ENCODE measurements at regions not wholly inside any gene's neighbourhood (a gene's known extent, or its start where the extent isn't known, plus 50 kb on each side); places are given as distances from the start of the nearest gene placed in this dataset.
A peak's percentile ranks its signal among the peaks of the same experiment; 100 is the strongest.

- H3K4me1 ChIP-seq (ENCODE audit: insufficient read depth, low read length): peaks cover 18% of the 10 kb centered on the region
- peak overlapping the region; percentile 76 for H3K27ac ChIP-seq (ENCODE audit: low read depth, low read length)
- H3K79me2 ChIP-seq (ENCODE audit: insufficient read depth, low read length): no peaks in the 10 kb centered on the region
- no peaks in the 10 kb centered on the region for H4K20me1 ChIP-seq (ENCODE audit: insufficient read depth, low read length)
- peak overlapping the region; percentile 41 for H3K4me2 ChIP-seq (ENCODE audit: insufficient read depth, low read length)
- H2AFZ ChIP-seq (ENCODE audit: low read length): peak overlapping the region; percentile 73
- H3K36me3 ChIP-seq (ENCODE audit: insufficient read depth, low read length): no peaks in the 10 kb centered on the region
- H3K27me3 ChIP-seq (ENCODE audit: insufficient read depth, low read length): no peaks in the 10 kb centered on the region
- DNase-seq (ENCODE audit: insufficient read length, low spot score, missing footprints): no peak
- no peaks in the 10 kb centered on the region for H3K9me3 ChIP-seq (ENCODE audit: low read depth, low read length)
- no peak for TF ChIP-seq CTCF (IDR thresholded peaks at IDR 0.05; ENCODE audit: extremely low read depth, low read depth, low read length)
- H3K4me3 ChIP-seq (ENCODE audit: insufficient read depth, low read length): no peak overlapping the region
Measured at GRCh38 chr3:18062657-18063025, 320.2 kb upstream of the TBC1D5 start.

GRCh38 chr3:18061737-18062656 lies 319.6 kb upstream of the TBC1D5 start:
- no peak for DNase-seq (ENCODE audit: insufficient read length, low spot score, missing footprints)
- Histone ChIP-seq H3K27me3 (ENCODE audit: insufficient read depth, low read length) (no peaks in the 10 kb centered on the region), H3K27ac (ENCODE audit: low read depth, low read length) (peak overlapping the region; percentile 76), H3K9me3 (ENCODE audit: low read depth, low read length) (no peaks in the 10 kb centered on the region), H3K4me2 (ENCODE audit: insufficient read depth, low read length) (peak overlapping the region; percentile 41), H3K4me1 (ENCODE audit: insufficient read depth, low read length) (peaks cover 18% of the 10 kb centered on the region), H3K4me3 (ENCODE audit: insufficient read depth, low read length) (no peak overlapping the region), H3K79me2 (ENCODE audit: insufficient read depth, low read length) (no peaks in the 10 kb centered on the region), H2AFZ (ENCODE audit: low read length) (peak overlapping the region; percentile 73), H3K36me3 (ENCODE audit: insufficient read depth, low read length) (no peaks in the 10 kb centered on the region), H4K20me1 (ENCODE audit: insufficient read depth, low read length) (no peaks in the 10 kb centered on the region)
- TF ChIP-seq CTCF (IDR thresholded peaks at IDR 0.05; ENCODE audit: extremely low read depth, low read depth, low read length): no peak

GRCh38 chr3:18058666-18059065 lies 316.2 kb upstream of the TBC1D5 start:
- Histone ChIP-seq H3K27ac (ENCODE audit: low read depth, low read length) (no peak overlapping the region), H3K4me1 (ENCODE audit: insufficient read depth, low read length) (peaks cover 18% of the 10 kb centered on the region), H3K36me3 (ENCODE audit: insufficient read depth, low read length) (no peaks in the 10 kb centered on the region), H2AFZ (ENCODE audit: low read length) (no peak overlapping the region), H4K20me1 (ENCODE audit: insufficient read depth, low read length) (no peaks in the 10 kb centered on the region), H3K79me2 (ENCODE audit: insufficient read depth, low read length) (no peaks in the 10 kb centered on the region), H3K4me2 (ENCODE audit: insufficient read depth, low read length) (no peak overlapping the region), H3K9me3 (ENCODE audit: low read depth, low read length) (no peaks in the 10 kb centered on the region), H3K4me3 (ENCODE audit: insufficient read depth, low read length) (no peak overlapping the region), H3K27me3 (ENCODE audit: insufficient read depth, low read length) (no peaks in the 10 kb centered on the region)
- no peak for DNase-seq (ENCODE audit: insufficient read length, low spot score, missing footprints)
- TF ChIP-seq CTCF (IDR thresholded peaks at IDR 0.05; ENCODE audit: extremely low read depth, low read depth, low read length): no peak

GRCh38 chr3:18057471-18058091 lies 315.1 kb upstream of the TBC1D5 start:
- no peak overlapping the region for H3K4me3 ChIP-seq (ENCODE audit: insufficient read depth, low read length)
- H3K27ac ChIP-seq (ENCODE audit: low read depth, low read length): no peak overlapping the region
- no peaks in the 10 kb centered on the region for H3K9me3 ChIP-seq (ENCODE audit: low read depth, low read length)
- H3K27me3 ChIP-seq (ENCODE audit: insufficient read depth, low read length): no peaks in the 10 kb centered on the region
- no peaks in the 10 kb centered on the region for H3K36me3 ChIP-seq (ENCODE audit: insufficient read depth, low read length)
- H3K4me2 ChIP-seq (ENCODE audit: insufficient read depth, low read length): no peak overlapping the region
- no peak for DNase-seq (ENCODE audit: insufficient read length, low spot score, missing footprints)
- H4K20me1 ChIP-seq (ENCODE audit: insufficient read depth, low read length): no peaks in the 10 kb centered on the region
- H3K79me2 ChIP-seq (ENCODE audit: insufficient read depth, low read length): no peaks in the 10 kb centered on the region
- H3K4me1 ChIP-seq (ENCODE audit: insufficient read depth, low read length): peaks cover 10% of the 10 kb centered on the region
- H2AFZ ChIP-seq (ENCODE audit: low read length): no peak overlapping the region
- no peak for TF ChIP-seq CTCF (IDR thresholded peaks at IDR 0.05; ENCODE audit: extremely low read depth, low read depth, low read length)
